ENCODE measurements at regions not wholly inside any gene's neighbourhood (a gene's known extent, or its start where the extent isn't known, plus 50 kb on each side); places are given as distances from the start of the nearest gene placed in this dataset.

DNA sequence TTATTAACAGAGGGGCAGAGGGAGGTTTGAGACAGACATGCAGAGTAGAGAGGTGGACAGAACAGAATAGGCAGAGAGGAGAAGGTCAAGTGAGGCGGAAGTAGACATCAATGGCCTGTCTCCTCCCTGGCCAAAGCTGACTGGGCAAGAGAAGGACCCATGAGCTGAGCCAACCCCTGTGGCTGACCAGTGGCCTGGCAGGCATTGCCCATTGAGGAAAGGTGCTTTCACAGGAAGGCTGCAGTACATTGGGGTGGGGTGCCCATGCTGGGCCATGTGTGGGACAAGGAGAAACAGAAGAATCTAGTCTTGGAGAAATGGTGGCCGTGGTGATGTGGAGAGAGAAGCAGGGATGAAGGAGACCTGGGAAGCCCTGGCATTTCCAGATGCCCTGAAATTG lies 76.0 kb downstream of the MYEOV start:
- BruUV-seq (replicated peaks) = no TSS peak
- Histone ChIP-seq H3K79me2 (ENCODE audit: control insufficient read depth, insufficient read depth, low read length) (no peaks in the 10 kb centered on the region), H3K9me1 (replicated peaks; ENCODE audit: control insufficient read depth, extremely low read depth, insufficient read depth, low read length) (no peaks in the 10 kb centered on the region), H3K27me3 (ENCODE audit: control insufficient read depth in 2 of 2, insufficient read depth in 2 of 2, low read length in 2 of 2) (no peaks in the 10 kb centered on the region), H4K20me1 (replicated peaks; ENCODE audit: control insufficient read depth, extremely low read depth, insufficient read depth, low read length) (no peaks in the 10 kb centered on the region), H2AFZ (ENCODE audit: low read depth, low read length) (no peak overlapping the region), H3K36me3 (ENCODE audit: control insufficient read depth in 2 of 2, extremely low read depth in 1 of 2, insufficient read depth in 2 of 2, low read length in 2 of 2) (no peaks in the 10 kb centered on the region), H3K4me2 (ENCODE audit: insufficient read depth, low read length) (no peak overlapping the region), H3K9ac (replicated peaks; ENCODE audit: extremely low read depth, insufficient read depth, low read length) (no peak overlapping the region), H3K4me1 (ENCODE audit: control insufficient read depth, extremely low read depth, insufficient read depth, low read length) (peaks cover 12% of the 10 kb centered on the region), H3K9me3 (replicated peaks; ENCODE audit: control insufficient read depth, insufficient read depth, low read length) (no peaks in the 10 kb centered on the region), H3K4me3 (replicated peaks in 1 of 3; ENCODE audit: insufficient read depth in 1 of 3, low read depth in 1 of 3, low read length in 3 of 3) (no peak overlapping the region), H3K27ac (ENCODE audit: insufficient read depth, low read depth, low read length) (no peak overlapping the region)
- ChIA-PET POLR2A (no interaction called here), CTCF (no interaction called here)
- dilution Hi-C loops (cut with MboI; ENCODE audit: extremely low pct_ligation_motif_present, low sequenced_read_pairs) (no loop called here), intact Hi-C loops (cut with micrococcal nuclease) (no loop called here)
- FAIRE-seq (no peak), DNase-seq (ENCODE audit: low read depth, low spot score) (no peak)
- TF ChIP-seq MYC (IDR thresholded peaks at IDR 0.05; ENCODE audit: low read depth, low read length) = no peak
- TF ChIP-seq GATA2 (IDR thresholded peaks at IDR 0.05; ENCODE audit: insufficient read depth, insufficient read length, low read depth, low read length) = no peak
- TF ChIP-seq FOS (IDR thresholded peaks at IDR 0.05; ENCODE audit: borderline replicate concordance, insufficient read depth, low read length) = no peak
- no peak for TF ChIP-seq JUN (IDR thresholded peaks at IDR 0.05; ENCODE audit: borderline replicate concordance, insufficient read depth, insufficient read length, low read depth)
- no peak for TF ChIP-seq POLR2AphosphoS5 (IDR thresholded peaks at IDR 0.05; ENCODE audit: insufficient read depth, low read depth, low read length)
- no peak for TF ChIP-seq MAX (IDR thresholded peaks at IDR 0.05; ENCODE audit: insufficient read depth, insufficient read length)
- TF ChIP-seq, protein P1, sequence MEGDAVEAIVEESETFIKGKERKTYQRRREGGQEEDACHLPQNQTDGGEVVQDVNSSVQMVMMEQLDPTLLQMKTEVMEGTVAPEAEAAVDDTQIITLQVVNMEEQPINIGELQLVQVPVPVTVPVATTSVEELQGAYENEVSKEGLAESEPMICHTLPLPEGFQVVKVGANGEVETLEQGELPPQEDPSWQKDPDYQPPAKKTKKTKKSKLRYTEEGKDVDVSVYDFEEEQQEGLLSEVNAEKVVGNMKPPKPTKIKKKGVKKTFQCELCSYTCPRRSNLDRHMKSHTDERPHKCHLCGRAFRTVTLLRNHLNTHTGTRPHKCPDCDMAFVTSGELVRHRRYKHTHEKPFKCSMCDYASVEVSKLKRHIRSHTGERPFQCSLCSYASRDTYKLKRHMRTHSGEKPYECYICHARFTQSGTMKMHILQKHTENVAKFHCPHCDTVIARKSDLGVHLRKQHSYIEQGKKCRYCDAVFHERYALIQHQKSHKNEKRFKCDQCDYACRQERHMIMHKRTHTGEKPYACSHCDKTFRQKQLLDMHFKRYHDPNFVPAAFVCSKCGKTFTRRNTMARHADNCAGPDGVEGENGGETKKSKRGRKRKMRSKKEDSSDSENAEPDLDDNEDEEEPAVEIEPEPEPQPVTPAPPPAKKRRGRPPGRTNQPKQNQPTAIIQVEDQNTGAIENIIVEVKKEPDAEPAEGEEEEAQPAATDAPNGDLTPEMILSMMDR (IDR thresholded peaks at IDR 0.05; ENCODE audit: extremely low read depth in 1 of 2, insufficient read depth in 1 of 2, low read depth in 1 of 2, low read length in 2 of 2) = no peak
- no peak for TF ChIP-seq EZH2 (IDR thresholded peaks at IDR 0.05; ENCODE audit: borderline replicate concordance, low read depth, low read length, severe bottlenecking)
- TF ChIP-seq POLR2A (IDR thresholded peaks at IDR 0.05; ENCODE audit: low read depth, low read length) = no peak
